Activated naive CD8-positive, alpha-beta T cell treated with anti-CD3 and anti-CD28 coated beads, Interleukin-2, amount 50 U/mL, for 16 hours (primary cell): ENCODE measurements at regions not wholly inside any gene's neighbourhood (a gene's known extent, or its start where the extent isn't known, plus 50 kb on each side); places are given as distances from the start of the nearest gene placed in this dataset.

ENCODE experiments used
- DNase-seq: peaks from one replicate; pipeline ENCODE4 v3.0.0-alpha.2; 2020; ENCODE audit warnings: low read depth, low spot score

DNA sequence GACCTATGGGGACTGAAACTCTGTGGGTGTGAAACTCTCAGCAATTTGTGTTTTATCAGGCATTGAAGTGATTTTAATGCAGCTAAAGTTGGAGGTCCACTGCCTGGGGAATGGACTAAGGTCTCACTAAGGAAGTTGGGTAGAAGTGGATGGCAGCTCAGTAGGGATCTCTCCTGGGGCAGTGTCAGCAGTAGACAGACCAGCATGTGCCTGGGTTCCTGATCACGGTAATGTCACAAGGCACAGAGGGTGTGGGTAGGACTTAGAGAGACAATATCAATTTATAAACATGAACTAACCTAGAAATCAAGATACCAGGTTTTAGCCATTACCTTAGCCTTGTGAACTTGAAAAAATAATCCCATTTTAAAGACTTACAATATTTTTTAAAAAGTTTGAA, 380.3 kb upstream of the LCORL start:
- no peak for DNase-seq

DNA sequence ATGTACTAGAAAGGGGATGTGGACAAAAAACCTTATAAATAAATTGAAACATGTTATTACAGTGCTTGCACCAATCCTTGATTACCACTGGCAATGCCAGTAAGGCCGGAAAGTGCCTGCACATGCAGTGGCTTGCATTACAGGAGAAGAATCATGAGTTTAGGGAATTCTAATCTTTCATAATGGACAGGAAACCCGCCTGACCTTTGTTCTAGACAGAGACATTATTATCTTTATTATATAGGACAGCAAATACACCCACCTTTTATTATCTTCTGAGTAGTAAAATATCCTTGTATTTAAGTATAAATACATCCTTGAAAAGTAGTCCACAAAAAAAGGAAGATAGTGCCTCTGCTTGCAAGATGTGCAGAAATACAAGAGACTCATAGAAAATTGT, 379.9 kb upstream of the LCORL start:
- DNase-seq: no peak

DNA sequence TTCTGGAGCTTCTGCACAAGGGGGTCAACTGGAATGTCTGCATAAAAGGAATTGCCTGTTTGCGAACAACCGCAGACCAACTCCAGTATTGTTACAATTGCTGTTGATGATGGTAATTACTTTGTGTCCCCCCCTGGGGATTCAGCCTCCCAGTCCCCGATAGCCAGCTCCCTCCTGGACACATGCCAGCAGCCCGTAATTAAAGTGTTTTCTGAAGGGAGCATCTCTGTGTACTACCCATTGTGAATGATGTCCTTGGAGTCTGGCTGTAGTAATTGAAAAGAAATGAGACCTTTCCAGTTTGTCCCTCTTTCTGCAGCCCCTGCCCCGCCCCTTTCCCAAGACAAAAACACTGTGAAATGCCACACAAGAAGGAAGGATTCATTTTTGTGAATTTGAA, 377.1 kb upstream of the LCORL start:
- DNase-seq: no peak

DNA sequence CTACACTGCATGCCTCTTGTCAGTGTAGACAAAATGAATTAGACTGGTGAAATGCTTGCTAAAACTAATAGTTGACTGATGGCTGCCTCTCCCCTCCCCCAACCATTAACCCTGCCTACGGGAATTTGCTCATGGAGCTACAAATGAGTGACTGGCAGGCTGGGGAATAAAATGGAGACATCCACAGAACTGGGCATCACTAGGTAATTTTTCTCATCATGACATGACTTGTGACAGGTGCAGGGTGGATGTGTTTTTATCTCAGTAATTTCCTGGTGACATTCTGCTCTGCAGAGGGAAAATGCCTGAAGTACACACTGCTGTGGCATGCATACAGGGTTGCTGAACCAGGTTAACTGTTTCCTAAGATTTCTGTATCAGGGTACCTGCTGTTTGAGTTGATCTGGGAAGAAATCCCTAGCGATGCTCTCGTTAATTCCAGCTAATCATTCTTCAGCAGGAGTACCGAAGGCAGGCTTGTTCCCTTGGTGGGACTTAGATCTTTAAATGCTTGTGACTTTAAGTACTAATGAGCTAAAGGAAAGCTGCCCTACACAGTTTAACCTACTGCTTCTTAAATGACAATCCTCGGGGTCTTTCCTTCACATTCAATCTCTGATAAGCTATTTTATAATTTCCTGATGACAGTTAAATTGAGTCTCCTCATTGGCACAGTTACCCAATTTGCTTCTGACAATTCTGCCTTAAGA, 376.3 kb upstream of the LCORL start:
- no peak for DNase-seq

DNA sequence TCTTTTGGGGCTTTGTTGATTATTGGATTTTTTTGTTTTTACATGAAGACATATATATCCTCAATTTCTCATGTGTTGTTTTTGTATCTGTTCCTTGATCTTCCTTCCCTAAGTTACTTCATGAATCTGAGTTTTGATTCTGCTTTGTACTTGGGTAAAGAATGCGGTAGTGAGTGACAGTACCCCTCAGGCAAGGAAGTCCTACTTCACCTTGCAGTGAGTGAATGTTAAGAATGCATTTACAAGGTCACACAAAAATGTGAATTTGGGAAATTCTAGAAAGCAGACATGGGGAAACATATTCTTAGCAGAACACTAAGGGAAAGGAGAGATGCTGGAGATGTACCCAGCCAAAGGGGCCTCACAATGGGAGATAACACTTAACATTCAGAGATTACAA, 373.1 kb upstream of the LCORL start:
- no peak for DNase-seq

DNA sequence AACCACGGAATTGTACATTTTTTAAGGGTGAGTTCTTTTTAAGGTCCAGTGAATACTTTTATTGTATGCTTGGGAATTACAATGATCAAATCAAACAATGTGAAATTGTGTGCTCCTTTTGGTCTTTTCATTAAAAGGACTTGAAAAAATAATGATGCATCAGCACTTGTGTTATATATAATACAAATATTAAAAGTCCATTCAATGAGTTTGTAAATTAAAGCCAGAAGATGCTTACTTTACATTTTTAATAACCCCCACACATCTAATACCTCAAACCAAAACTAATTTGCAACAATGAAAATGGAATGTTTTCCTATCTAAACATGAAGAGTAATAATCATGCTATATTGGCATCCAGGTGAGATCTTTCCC, 369.8 kb upstream of the LCORL start:
- no peak for DNase-seq

DNA sequence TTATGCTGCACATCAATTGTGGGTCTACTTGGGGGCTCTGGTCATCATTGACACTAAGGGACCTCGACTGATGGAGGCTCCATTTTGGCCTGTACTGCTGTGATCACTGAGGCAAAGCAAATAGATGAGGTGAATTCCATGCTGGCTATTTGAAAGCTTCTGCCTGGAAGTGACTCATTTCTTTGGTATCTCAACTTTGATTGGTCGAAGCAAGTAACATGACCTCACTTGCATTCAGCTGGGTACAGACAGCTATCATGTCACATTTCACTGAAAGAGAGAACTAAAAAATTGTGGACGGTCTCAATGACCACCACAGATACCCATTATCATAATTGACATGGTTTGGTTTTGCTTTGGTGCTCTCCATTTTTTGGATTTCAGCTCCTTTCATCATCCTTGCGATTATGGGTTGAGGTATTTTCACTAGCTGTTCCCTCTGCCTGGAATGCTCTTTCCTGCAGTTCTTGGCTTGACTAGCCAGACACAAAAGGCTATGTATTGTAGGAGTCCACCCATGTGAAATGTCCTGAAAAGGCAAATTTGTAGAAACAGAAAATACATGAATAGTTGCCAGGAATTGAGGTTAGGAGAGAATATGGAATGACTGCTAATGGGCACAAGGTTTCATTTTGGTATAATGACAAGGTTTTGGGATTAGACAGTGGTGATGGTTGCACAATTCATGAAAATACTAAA, 369.2 kb upstream of the LCORL start:
- DNase-seq: no peak

DNA sequence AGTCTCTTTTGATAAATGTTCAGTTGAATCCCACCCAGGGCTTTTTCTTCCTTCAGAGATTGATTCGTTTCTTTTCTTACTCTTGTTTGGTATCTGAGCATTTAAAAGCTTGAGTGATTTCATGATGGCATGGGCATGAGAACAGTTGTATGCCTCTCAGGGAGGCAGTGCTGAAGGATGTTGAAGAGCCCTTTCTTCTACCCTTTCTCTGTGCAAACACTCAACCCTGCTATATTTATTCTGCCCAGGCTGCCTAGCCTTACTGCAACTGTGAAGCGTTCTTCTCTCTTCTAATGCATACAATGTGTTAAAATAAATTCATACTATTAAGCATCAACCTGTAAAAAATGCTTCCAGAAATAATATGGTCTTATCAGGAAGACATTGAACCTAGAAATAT, 367.6 kb upstream of the LCORL start:
- DNase-seq: no peak

DNA sequence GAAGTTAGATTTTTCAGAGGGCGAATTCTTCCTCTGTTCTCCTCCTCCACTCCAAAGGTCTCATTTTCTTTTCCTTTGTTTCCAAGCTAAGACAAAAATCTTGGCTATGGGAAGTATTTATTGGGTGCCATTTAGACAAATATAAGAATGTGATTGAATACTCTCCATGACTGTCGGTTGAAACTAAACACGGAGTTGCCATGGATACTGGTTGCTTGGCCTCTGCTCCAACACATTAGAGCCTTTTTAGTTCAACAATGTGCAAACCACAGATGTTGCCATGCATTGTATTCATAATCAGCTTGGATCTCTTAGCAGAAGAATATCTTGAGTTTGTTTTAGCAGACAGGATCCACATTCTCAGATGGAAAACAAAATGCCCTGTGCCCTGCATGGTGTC, 366.5 kb upstream of the LCORL start:
- DNase-seq: no peak

DNA sequence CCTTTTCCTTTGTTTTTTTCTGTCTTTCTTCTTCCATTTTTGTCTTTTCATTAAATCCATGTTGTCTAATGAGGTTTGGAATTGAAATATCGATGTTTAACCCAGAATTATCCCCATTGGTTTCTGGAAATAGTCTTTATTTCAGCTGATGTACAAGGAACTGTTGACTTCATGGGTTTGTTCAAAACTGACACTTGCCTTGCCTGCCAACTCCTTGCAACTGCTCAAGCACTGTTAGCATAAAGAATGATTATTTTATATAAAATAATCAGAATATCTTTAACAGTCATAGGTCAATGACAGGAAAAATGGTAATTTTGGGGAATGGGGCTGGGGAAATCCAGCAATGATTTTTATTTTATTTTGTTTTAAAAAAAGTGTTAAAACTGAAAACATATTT, 359.6 kb upstream of the LCORL start:
- no peak for DNase-seq

DNA sequence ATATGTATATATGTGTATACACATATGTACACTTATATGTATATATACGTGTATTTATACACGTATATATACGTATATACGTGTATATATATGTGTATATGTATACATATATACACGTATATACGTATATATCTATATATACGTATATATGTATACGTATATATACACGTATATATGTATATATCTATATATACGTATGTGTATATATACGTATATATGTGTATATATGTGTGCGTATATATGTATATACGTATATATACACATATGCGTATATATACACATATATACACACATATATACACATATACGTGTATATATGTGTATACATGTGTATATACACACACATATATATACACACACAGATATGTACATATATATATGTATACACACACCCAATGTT, 348.0 kb upstream of the LCORL start:
- DNase-seq: no peak

DNA sequence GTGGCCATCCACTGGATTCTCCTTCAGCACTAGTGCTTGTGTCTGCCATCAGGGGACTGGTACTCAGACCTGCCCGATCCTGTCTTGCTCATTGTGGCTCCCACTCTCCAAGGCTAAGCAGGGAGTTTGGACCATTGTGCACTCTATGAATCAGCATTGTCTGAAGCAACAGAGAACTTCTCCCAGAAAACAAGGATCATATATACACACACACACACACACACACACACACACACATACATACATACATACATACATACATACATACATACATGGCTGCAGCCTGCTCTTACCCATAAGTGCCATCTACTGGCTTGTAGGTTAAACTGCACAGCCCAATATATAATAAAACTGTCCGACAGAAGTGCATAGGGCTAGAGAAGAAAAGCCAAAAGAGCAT, 345.3 kb upstream of the LCORL start:
- no peak for DNase-seq

DNA sequence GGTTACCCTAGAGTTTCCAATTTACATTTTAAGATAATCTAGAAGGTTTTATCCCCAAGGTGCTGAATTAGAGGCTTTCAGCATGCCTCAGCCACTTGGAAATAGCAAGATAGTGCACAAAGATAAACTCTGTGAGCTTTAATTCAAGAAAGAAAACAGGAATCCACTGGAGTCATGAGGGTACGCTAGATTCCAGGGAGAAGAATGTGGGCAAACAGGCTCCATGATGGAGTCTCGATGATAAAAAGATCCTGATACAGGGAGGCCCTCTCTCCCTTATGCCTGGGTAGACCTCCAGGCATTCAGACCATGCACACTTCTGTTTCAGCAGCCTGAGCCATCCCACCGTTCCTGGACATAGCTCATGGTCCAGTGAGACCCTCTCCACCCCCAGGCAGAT, 344.6 kb upstream of the LCORL start:
- DNase-seq: no peak

DNA sequence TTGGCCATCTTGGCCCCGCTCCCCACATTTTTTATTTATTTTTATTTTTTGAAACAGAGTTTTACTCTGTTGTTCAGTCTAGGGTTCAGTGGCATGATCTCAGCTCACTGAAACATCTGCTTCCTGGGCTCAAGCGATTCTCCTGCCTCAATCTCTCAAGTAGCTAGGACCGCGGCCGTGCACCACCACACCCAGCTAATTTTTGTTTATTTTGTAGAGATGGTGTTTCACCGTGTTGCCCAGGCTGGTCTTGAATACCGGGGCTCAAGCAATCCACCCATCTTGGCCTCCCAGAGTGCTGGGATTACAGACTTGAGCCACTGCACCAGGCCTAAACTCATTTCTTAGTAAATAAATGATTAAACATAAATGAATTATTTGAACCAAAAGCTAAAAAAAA, 322.0 kb upstream of the LCORL start:
- DNase-seq: no peak

DNA sequence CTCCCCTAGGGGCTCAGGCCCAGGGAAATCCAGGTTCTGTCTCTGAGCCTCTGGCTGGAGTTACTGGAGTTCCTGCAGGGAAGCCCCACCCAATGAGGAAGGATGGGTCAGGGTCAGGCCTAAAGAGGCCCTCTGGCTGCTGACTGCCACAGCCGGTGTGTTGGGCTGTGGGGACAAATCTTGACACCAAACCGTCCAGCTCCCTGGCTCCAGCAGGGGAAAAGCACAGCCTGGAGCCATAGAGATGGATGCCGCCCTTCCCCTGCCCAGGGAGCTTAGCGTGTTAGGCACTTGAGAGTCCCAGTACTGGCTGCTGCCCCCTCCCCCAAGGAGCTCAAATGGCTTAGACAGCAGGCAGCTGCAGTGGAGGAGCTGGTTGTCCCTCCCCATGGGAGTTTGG, 321.3 kb upstream of the LCORL start:
- no peak for DNase-seq

DNA sequence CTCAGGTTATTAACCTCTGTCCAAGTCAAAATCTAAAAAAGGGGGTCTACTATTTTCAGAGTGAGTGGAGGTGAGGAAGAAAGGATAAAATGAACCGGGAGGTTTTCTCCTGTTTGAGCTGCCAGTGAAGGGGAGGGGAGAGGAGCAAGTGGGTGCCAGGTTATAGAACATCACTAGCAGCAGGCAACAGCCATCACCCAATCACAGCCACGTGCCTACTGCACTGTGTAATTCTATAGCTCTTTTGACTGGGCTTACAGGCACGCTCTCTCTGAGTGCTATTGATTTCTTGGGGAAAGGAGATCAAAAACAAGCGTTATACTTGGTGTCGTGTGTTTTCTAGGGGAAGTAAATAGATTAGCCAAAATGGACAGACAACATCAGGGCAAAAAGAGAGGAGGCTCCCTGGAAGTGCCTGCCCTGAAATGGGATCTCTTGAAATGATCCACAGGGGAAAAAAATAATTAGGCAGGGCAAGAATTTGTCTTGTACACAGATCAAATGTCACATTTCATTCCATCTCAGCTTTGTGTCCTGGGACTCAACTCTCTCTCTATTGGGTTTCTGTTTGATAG, 300.5 kb upstream of the LCORL start:
- no peak for DNase-seq

DNA sequence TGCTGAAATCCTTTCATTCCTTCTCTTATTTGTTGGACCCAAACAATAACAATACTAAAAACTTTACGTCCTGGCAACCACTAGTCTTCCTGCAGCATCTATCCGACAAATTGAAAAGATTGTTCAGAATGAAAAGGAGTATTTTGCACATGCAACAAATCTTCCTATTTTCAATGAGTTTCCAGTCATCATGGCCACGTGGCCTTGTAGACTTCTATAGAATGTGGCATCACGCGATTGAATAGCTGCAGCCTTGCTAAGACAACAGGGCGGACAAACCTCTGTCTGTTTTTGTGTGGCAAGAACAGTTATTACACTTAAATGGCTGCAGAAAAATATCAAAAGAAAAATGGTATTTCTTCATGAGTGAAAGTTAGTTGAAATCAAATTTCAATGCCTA, 297.9 kb upstream of the LCORL start:
- no peak for DNase-seq

DNA sequence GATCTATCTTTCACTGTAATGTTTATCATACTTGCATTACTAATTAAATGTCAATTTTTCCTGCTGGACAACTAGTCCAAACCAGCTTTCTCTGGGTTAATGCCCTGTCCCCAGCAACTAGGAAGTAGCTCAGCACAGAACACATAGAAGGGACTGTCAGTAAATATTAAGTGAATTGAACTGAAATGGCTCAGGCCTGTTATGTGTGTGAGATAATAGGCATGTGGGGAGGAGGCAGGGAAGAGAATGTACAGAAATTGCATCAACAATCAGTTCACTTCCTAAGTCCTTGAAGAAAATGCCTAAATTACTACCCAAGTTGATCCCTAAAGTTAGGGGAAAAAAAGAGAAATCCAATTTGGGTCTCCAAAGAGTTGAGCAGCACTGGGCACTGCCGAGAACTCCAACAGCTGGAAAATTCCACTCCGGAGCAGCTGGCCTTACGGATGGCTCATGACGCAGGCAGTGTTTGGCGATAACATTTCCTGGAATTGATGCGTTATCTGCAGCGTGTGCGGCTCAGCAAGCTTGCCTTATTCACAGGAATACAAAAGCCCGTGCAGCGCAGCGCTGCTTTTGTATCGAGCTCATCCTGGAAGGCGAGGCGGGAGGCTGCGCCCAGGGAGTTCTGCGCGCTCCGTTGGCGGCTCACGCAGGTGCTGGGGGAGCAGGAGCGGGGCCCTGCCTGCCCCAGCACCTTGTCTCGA, 297.3 kb upstream of the LCORL start:
- DNase-seq: no peak

DNA sequence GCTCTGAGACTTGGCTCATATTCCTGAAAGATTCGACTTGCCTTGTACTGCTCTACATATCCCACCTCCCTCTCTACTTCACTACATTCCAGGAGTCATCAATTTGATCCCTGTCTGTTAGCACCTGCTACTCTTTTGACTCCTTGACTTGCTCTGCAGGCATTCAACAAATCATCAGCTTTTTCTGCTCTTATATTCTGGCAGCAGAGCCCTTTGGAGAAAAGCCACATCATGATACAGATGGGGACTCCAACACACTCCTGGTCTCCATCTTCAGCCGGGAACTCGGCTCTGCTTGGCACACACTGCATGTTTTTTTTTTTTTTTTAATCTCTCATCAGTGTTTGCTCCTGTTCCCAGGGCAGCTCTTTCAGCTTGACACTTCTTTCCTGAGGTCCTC, 293.2 kb upstream of the LCORL start:
- DNase-seq: no peak

DNA sequence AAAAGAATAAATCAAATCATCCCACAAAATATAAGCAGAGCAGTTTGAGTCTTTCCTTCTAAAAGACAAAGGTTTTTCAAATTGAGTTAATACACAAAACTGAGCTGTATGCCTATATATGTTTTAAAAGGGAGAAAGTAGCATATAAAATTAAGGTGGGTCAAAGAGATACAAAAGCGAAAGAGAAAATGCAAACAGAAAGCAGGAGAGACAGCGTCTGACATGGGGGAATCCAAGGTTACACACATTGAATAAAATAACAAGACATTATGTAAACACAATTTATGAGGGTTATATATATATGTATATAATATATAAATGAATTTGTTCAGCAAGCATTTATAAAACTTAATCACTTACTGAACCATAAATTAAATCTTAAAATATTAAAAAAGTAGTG, 276.1 kb upstream of the LCORL start:
- DNase-seq: no peak

DNA sequence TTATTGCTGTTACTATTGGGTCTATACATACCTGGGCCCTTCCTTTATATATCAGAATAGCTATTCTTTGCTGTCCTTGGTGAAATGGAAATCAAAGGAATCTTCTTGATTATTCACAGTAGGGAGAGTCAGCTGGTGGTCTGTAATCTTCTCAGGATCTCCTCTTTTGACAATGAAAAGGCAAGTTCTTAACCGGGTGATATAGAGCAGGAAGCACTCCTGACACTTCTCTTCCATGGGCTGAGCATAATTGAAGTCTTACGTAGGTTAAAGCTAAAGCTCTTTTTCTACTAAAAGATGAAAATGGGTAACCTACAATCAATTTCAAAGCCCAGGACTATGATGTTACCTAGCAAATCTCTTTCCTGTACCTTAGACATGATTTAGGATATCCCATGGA, 274.9 kb upstream of the LCORL start:
- DNase-seq: no peak

DNA sequence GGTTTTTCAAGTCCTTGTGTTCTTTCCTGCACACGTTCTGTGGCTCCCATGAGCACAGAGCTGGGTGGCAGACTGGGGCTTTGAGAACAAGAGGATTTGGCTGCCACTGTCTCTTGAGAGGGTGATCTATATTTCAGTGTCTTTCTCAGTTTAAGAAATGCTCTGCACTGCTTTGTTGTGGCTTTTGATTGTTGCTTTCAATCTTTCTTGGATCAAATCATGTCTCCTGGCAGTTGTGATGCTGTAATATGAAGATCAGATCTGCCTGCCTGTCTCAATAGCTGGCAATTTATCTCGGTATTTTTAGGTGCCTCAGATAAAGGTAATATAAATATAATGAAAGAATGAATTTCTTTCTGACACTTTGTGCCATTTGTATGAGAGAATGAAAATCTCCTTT, 273.3 kb upstream of the LCORL start:
- DNase-seq: no peak

DNA sequence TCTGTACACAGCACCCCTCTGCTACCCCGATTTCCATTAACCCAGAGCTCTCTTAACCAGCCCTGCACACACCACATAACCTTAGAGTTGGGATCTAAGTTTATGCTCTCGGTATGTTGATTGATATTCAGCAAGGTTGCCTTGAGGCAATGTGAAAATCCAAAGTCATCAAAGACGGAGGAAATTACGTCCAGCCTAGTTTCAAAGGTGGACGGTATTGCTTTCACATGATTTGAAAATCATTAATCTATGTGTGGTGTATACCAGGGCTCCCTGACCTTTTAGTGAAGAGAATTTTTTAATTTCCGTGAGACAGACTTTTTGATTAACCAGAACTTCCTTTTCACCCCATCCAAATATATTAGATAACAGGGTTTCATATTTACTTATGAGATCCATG, 272.5 kb upstream of the LCORL start:
- no peak for DNase-seq
